ENCODE measurements at regions not wholly inside any gene's neighbourhood (a gene's known extent, or its start where the extent isn't known, plus 50 kb on each side); places are given as distances from the start of the nearest gene placed in this dataset.
"Not testable (repeated sequence)": the region's sequence is repeated elsewhere in the genome, so short reads cannot be mapped to it uniquely, and the experiment has no call there.

DNA sequence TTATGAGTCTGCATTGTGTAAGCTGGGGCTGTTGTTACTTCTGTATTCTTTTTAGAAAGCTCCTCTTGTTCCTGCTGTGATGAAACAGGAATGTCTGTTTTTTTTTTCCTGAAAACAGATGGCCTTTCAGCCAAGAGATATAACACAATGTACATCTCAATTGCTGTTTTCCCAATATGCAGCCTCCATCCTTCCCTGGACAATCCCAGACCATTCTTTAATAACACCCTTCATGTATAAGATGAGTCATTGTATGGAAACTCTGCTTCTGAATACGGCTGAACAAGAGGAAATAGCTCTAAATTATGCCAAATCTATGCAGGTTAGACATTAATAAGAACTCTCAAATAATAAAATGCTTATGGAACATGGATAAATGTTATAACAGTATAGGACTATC, 60.2 kb upstream of the LRRC4C start:
- in situ Hi-C loops (cut with HindIII; ENCODE audit: low pct_unique_long_range_greater_than_20kb, low sequenced_read_pairs): no loop called here
- no peak for DNase-seq (ENCODE audit: low read depth)

DNA sequence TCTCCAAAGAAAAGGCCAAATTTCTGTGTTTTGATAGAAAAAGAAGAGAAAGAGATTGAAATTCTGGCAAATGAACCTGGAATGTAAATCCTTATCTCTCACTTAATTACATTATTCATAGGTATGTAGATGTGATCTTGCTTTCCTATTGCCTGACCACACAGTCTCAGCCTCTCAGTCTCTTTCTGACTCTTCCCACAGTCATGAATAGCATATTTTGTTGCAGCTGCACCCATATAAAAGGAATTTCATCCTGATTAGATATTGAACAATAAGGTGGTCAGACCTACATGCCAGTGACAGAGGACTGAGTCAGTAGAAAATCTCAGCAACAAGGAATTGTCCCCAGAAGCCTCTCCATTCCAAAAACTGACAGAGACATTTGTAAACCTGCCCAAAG, 62.9 kb upstream of the LRRC4C start:
- in situ Hi-C loops (cut with HindIII; ENCODE audit: low pct_unique_long_range_greater_than_20kb, low sequenced_read_pairs): no loop called here

DNA sequence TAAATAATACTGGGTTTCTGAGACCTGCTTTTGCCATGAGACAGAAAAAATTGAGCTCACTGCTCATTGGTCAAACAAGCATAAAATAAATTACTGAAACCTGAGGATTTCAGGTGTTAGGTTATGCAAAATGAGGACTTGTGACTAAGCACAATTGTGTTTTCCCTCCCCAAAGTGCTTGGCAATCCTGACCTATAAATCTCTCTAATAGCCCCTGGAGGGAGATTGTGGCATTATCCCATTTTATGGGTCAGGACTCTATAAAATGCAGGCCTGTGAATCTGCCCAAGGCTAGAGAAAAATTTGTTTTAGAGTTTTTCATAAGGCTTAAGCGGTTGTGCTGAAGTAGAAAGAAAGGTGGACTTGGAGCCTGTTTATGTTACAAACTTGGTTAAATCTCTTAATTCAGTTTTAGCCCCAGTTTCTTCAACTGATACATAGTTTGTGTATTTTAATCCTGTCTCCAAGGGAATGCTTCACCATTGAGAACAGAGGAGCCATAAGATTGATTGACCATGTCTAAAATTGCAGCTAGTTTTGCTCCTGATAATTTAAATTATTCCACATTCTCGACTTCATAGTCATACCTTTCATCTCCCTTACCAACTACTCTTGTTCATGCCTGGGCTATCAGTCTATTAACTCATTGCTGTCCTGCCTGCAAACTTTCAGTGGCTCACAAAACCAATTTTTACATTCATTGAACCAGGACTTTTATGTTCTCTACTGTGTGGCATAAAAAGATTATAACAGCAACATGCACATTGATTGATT, 63.6 kb upstream of the LRRC4C start:
- DNase-seq (ENCODE audit: low read depth): no peak
- in situ Hi-C loops (cut with HindIII; ENCODE audit: low pct_unique_long_range_greater_than_20kb, low sequenced_read_pairs): no loop called here

More for the DNA sequence above, 62.9 kb upstream of the LRRC4C start:
- no peak for DNase-seq (ENCODE audit: low read depth)

DNA sequence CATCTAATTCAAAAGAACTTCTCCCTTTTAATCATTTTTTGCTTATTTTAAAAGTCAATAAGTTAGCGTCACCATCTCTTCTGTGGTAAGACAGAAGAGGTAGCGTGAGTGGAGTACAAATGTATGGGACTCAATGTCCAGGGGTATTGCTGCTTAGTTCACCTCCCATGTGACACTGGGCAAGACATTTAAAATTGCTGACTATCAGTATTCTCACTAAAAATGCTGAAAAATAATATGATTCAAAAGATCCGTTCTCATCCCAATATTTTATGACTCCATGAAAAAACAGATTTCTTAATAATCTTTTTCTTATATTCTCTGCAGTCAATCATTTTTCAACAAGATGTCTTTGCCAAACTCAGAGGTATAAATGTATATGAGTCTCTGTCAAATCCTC, 68.1 kb upstream of the LRRC4C start:
- in situ Hi-C loops (cut with HindIII; ENCODE audit: low pct_unique_long_range_greater_than_20kb, low sequenced_read_pairs): no loop called here
- no peak for DNase-seq (ENCODE audit: low read depth)

DNA sequence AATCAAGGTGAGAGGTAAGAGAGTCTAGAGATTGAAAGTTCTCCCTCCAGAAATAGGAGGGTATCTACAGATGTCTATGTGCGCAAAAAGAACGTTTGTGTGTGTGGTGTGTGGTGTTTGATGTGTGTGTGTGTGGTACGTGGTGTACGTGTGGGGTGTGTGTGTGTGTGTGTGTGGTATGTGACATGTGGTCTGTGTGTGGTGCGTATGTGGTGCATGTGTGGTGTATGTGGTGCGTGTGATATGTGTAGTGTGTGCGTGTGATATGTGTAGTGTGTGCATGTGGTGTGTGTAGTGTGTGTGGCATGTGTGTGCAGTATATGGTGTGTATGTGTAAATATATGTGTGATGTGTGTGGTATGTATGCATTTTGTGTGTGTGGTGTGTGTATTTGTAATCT, 73.0 kb upstream of the LRRC4C start:
- in situ Hi-C loops (cut with HindIII; ENCODE audit: low pct_unique_long_range_greater_than_20kb, low sequenced_read_pairs): no loop called here
- DNase-seq (ENCODE audit: low read depth): no peak

DNA sequence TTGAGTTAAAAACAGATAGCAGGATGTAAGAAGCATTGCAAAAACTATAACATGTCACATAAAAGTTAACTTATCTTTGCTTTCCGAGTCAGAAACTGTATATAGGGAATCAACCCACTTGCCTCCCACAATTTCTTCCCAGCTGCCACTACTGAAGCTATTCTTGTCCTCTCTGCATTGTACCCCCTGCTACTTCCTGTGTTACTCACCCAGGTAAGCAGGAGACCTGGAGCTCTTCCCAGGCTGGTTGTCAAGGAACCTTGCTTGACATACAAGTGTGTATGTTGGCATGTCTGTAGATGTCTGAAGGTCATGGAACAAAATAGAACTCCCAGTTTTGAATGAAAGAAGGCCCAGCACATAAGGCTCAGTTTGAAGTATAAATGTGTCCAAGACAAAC, 74.3 kb upstream of the LRRC4C start:
- in situ Hi-C loops (cut with HindIII; ENCODE audit: low pct_unique_long_range_greater_than_20kb, low sequenced_read_pairs): no loop called here

DNA sequence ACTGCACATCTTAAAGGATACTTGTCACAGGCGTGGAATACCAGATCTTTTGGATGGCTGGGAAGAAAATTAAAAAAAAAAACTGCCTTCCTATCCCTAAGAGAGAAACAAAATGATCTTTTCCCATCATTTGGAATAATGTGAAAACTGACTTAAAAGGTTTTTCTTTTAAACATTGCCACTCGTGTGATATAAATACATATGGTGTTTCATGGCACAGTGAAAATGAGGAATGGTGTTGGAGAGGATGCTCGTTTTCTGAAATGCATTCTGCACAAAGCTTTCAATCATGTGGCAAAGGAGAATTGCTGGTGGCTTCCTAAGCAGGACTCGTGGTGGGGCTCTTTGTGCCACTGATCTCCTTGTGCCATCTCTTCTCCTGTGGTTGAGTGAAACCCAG, 74.9 kb upstream of the LRRC4C start:
- DNase-seq (ENCODE audit: low read depth): no peak

More for the DNA sequence above, 74.3 kb upstream of the LRRC4C start:
- DNase-seq (ENCODE audit: low read depth): no peak

DNA sequence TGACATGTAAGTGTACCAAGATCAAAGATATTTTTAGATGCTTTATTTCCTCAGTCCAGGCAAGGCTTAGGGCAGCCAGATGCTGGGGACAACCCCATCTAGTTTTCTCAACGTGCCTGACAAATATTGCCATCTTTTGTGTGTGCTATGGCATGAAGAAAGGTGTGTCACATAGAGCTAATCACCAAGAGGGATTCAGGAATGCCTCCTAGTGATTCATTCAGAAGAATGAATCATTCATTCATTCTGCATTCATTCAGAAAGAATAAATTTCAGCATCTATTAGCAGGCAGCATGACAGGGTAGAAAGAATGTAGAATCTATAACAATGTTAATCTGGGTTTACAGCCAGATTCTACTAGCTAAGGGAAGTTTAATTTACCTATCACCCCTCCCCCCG, 75.4 kb upstream of the LRRC4C start:
- in situ Hi-C loops (cut with HindIII; ENCODE audit: low pct_unique_long_range_greater_than_20kb, low sequenced_read_pairs): no loop called here
- no peak for DNase-seq (ENCODE audit: low read depth)

More for the DNA sequence above, 74.9 kb upstream of the LRRC4C start:
- in situ Hi-C loops (cut with HindIII; ENCODE audit: low pct_unique_long_range_greater_than_20kb, low sequenced_read_pairs): no loop called here

DNA sequence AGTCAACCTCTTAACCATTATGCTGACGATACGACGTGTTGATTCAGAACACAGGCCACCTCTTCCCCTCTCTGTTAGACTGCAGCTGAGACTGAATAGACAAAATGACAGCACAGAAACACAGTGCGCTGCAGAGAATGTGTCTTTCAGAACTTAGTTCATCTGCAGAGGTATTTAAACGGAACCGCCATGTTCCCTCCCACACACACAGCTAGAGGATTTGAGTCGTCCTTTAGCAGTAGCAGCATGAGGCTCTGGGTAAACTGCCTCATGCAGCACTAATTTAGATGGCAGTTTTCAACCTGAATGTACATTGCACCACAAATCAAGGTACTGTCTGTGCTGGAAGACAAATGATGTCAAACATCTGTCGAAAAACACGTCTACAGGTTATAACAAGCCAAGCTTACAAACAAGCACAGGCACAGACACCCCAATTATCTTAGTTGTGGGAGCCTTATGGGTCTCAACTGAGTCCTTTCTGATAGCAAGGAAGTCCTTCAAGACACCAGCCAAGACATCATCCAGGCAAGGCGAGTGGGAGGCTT, 76.6 kb upstream of the LRRC4C start:
- in situ Hi-C loops (cut with HindIII; ENCODE audit: low pct_unique_long_range_greater_than_20kb, low sequenced_read_pairs): no loop called here
- no peak for DNase-seq (ENCODE audit: low read depth)

DNA sequence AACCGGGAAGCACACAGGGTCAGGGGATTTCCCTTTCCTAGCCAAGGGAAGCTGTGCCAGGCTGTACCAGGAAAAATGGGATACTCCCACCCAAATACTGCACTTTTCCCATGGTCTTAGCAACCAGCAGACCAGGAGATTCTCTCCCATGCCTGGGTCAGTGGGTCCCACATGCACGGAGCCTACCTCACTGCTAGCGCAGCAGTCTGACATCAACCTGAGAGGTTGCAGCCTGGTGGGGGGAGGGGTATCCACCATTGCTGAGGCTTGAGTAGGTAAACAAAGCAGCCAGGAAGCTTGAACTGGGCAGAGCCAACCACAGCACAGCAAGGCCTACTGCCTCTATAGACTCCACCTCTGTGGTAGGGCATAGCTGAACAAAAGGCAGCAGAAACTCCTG, 85.5 kb upstream of the LRRC4C start:
- in situ Hi-C loops (cut with HindIII; ENCODE audit: low pct_unique_long_range_greater_than_20kb, low sequenced_read_pairs); DNase-seq (ENCODE audit: low read depth): not testable (repeated sequence)

DNA sequence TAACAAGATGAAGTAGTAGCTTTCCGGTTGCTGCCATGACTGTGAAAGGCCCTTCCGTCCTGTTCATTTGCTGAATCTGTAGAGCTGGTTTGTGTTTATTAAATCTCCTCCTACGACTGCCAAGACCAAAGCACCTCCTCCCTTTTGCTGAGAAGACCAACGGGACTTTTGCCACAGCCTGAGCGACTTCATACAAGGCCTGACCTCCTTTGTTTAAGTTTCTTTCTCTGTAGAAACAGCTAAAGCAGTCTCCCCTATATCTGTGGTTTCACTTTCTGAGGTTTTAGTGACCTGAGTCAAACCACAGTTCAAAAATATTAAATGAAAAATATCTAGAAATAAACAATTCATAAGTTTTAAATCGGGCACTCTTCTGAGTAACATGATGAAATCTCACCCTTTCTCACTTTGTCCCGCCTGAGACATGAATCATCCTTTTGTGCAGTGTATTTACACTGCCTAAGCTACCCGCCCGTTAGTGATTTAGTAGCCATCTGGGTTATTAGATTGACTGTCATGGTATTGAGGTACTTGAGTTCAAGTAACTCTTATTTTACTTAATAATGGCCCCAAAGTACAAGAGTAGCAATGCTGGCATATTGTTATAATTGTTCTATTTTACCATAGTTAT, 119.1 kb upstream of the LRRC4C start:
- no peak for DNase-seq (ENCODE audit: low read depth)
- in situ Hi-C loops (cut with HindIII; ENCODE audit: low pct_unique_long_range_greater_than_20kb, low sequenced_read_pairs): no loop called here

DNA sequence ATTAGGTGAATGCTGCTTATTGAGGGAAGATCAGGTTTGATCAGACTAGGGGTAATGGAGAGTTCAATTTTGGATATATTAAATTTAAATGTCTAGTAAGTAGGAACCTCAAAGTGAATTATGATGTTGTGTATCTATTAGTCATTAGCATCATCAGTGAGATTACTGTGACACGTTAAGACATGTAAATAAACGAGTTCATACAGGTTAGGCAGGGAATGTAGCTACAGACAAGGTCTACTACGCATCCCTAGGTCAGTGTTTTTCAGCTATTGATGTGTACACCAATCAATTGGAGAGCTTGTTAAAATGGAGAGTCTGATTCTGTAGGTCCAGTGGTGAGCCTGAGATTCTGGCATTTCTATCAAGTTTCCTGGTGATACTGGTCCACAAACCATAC, 120.1 kb upstream of the LRRC4C start:
- in situ Hi-C loops (cut with HindIII; ENCODE audit: low pct_unique_long_range_greater_than_20kb, low sequenced_read_pairs): no loop called here

DNA sequence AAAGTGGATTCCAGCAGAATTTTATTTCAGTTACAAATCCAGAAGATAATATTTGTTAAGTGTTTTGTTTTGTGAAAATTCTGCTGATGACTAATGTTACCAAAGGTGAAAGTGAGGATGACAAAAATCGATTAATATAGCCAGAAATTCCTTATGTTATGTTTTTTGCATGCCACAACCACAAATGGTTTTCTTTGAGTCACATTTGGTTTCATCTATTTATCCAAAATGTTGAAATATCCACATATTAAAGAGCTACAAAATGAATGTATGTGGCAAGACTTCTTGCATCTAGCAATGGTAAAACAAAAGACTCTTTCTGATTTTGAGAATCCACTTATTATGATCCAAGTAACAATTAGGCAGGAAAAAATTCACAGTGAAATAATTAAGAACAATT, 150.1 kb upstream of the LRRC4C start:
- no peak for DNase-seq (ENCODE audit: low read depth)
- in situ Hi-C loops (cut with HindIII; ENCODE audit: low pct_unique_long_range_greater_than_20kb, low sequenced_read_pairs): no loop called here

More for the DNA sequence above, 120.1 kb upstream of the LRRC4C start:
- no peak for DNase-seq (ENCODE audit: low read depth)

DNA sequence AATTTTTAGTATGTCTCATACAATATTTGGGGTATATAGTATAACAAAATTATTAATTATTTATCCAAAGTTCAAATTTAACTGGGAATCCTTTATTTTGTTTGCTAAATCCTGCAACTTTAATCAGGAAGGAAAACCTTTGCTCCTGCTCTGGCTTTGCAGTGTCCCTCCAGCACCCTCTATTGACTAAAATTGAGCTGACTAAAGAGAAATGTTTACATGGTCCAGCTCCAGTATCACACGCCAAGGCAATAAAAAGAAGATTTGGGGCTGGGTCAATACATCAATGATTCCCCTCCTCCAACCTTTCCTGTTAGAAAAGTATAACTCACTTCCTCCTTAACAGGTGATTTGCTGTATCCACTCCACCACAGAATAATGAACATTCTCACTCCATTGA, 153.0 kb upstream of the LRRC4C start:
- in situ Hi-C loops (cut with HindIII; ENCODE audit: low pct_unique_long_range_greater_than_20kb, low sequenced_read_pairs): no loop called here

DNA sequence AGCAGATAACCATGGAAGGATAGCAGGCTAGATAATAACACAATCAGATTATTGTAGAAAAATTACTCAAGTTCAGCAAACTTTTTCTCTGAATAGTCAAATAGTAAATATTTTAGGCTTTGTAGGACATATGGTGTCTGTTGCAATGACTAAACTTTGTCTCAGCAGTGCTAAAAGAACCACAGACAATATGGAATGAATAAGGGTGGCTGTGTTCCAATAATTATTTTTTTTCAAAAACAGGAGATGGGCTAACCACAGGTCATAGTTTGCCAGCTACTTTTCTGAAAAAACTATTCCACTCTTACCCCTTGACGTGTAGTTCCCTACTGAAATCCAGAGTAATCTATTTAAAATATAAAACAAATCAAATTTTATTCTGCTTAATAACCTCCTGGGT, 153.9 kb upstream of the LRRC4C start:
- in situ Hi-C loops (cut with HindIII; ENCODE audit: low pct_unique_long_range_greater_than_20kb, low sequenced_read_pairs): no loop called here

More for the DNA sequence above, 153.0 kb upstream of the LRRC4C start:
- no peak for DNase-seq (ENCODE audit: low read depth)

DNA sequence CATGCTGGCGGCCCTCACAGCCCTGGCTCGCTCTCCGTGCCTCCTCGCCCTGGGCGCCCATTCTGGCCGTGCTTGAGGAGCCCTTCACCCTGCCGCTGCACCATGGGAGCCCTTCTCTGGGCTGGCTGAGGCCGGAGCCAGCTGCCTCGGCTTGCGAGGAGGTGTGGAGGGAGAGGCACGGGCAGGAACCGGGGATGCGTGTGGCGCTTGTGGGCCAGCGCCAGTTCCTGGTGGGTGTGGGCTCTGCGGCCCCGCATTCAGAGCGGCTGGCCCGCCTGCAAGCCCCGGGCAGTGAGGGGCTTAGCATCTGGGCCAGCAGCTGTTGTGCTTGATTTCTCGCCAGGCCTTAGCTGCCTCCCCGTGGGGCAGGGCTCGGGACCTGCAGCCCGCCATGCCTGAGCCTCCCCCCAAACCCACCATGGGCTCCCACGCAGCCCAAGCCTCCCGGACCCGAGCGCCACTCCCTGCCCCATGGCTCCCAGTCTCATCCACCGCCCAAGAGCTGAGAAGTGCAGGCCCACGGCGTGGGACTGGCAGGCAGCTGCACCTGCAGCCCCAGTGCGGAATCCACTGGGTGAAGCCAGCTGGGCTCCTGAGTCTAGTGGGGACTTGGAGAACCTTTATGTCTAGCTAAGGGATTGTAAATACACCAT, 163.4 kb upstream of the LRRC4C start:
- in situ Hi-C loops (cut with HindIII; ENCODE audit: low pct_unique_long_range_greater_than_20kb, low sequenced_read_pairs): no loop called here
- no peak for DNase-seq (ENCODE audit: low read depth)

More for the DNA sequence above, 153.9 kb upstream of the LRRC4C start:
- no peak for DNase-seq (ENCODE audit: low read depth)

DNA sequence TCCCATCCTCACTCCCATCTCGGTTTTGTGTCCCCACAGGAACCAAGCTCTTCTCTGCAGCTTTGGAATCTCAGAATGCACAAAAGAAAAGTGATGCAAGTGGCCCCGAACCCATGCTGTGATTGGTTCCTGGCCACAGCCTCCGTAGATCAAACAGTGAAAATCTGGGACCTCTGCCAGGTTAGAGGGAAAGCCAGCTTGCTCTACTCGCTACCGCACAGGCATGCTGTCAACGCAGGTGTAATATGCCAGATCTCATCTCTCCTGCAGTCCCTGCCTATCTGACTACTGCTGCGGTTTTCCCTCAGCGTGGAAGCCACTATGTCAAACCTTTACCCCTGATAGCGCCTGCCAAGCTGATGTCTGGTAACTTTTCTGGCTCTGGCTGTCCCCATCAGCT, 200.5 kb upstream of the LRRC4C start:
- no peak for DNase-seq (ENCODE audit: low read depth)
- in situ Hi-C loops (cut with HindIII; ENCODE audit: low pct_unique_long_range_greater_than_20kb, low sequenced_read_pairs): no loop called here

DNA sequence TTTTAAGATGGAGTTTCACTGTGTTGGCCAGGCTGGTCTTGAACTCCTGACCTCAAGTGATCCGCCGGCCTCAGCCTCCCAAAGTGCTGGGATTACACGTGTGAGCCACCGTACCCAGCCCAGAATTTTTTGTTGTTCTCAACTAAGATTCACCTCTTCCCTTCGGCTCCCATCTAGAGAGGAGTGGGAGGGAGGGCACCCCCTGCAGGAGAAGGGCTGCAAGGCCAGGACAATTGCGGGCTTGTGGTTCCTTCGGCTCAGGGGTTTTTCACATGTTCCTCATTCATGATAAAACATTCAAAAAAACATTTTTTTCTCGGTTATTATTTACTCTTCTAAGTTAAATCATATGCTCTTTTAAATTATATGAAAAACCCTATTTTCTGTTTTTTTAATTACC, 201.1 kb upstream of the LRRC4C start:
- in situ Hi-C loops (cut with HindIII; ENCODE audit: low pct_unique_long_range_greater_than_20kb, low sequenced_read_pairs): no loop called here
- DNase-seq (ENCODE audit: low read depth): no peak

All from Caki2 (cell line).